Fibroblast of lung (primary cell): ENCODE measurements at regions not wholly inside any gene's neighbourhood (a gene's known extent, or its start where the extent isn't known, plus 50 kb on each side); places are given as distances from the start of the nearest gene placed in this dataset.

ENCODE experiments used
- DNase-seq, 2 donors: peaks; one replicate each; pipeline versions ENCODE4 v3.0.0 to v3.0.0-alpha.2; 2010; ENCODE audit warnings: low read depth in 2 of 2
- H2AFZ ChIP-seq: 2 replicates; pipeline ENCODE4 v1.5.1; 2012; ENCODE audit warnings: low read length, control low read depth, inconsistent platforms
- H3K27ac ChIP-seq: 2 replicates; pipeline ENCODE4 v1.5.1; 2011; ENCODE audit warnings: low read length, control low read depth; ENCODE audit not compliant: insufficient read depth
- H3K27me3 ChIP-seq: 2 replicates; pipeline ENCODE4 v1.5.1; 2011; ENCODE audit warnings: mild to moderate bottlenecking, low read length; ENCODE audit not compliant: control insufficient read depth, insufficient read depth
- H3K36me3 ChIP-seq: 2 replicates; pipeline ENCODE4 v1.5.1; 2011; ENCODE audit warnings: low read length; ENCODE audit not compliant: control insufficient read depth, insufficient read depth
- H3K4me1 ChIP-seq: 2 replicates; pipeline ENCODE4 v1.5.1; 2011; ENCODE audit warnings: low read length; ENCODE audit not compliant: control insufficient read depth, insufficient read depth; ENCODE audit errors: extremely low read depth
- H3K4me2 ChIP-seq: 2 replicates; pipeline ENCODE4 v1.5.1; 2011; ENCODE audit warnings: low read length, control low read depth; ENCODE audit not compliant: insufficient read depth; ENCODE audit errors: extremely low read depth
- H3K4me3 ChIP-seq, 4 experiments: fragments of 200-600 bp in 1 of 4; sonication (generic) in 1 of 4; replicated peaks in 1 of 4; 2 replicates each; pipeline ENCODE4 v1.5.1; 2011 to 2016; ENCODE audit warnings: low read length in 4 of 4, low read depth in 3 of 4, mild to moderate bottlenecking in 3 of 4, control low read depth in 2 of 4, inconsistent platforms in 1 of 4, mixed read lengths in 1 of 4; ENCODE audit not compliant: insufficient read depth in 1 of 4; ENCODE audit errors: control extremely low read depth in 1 of 4
- H3K79me2 ChIP-seq: 2 replicates; pipeline ENCODE4 v1.5.1; 2012; ENCODE audit warnings: mild to moderate bottlenecking, low read length, inconsistent platforms; ENCODE audit not compliant: control insufficient read depth, insufficient read depth
- H3K9ac ChIP-seq: 2 replicates; pipeline ENCODE4 v1.5.1; 2011; ENCODE audit warnings: mild to moderate bottlenecking, low read length, control low read depth; ENCODE audit not compliant: insufficient read depth
- H3K9me3 ChIP-seq: 2 replicates; pipeline ENCODE4 v1.5.1; 2012; ENCODE audit warnings: low read depth, low read length; ENCODE audit not compliant: control insufficient read depth, insufficient read depth
- H4K20me1 ChIP-seq: 2 replicates; pipeline ENCODE4 v1.5.1; 2011; ENCODE audit warnings: low read length; ENCODE audit not compliant: control insufficient read depth, insufficient read depth; ENCODE audit errors: extremely low read depth
- CTCF ChIP-seq, 2 donors: IDR thresholded peaks in 1 of 2; conservative IDR thresholded peaks in 1 of 2; 1 replicate in 1 of 2; 2 replicates in 1 of 2; pipeline ENCODE4 v1.5.1; 2011 to 2012; ENCODE audit warnings: low read length in 2 of 2, control low read depth in 1 of 2, inconsistent platforms in 1 of 2, low read depth in 1 of 2, mild to moderate bottlenecking in 1 of 2
- EZH2 ChIP-seq: IDR thresholded peaks from 2 replicates; pipeline ENCODE4 v1.5.1; 2012; ENCODE audit warnings: low read length, control low read depth, mild to moderate bottlenecking; ENCODE audit errors: missing control alignments

DNA sequence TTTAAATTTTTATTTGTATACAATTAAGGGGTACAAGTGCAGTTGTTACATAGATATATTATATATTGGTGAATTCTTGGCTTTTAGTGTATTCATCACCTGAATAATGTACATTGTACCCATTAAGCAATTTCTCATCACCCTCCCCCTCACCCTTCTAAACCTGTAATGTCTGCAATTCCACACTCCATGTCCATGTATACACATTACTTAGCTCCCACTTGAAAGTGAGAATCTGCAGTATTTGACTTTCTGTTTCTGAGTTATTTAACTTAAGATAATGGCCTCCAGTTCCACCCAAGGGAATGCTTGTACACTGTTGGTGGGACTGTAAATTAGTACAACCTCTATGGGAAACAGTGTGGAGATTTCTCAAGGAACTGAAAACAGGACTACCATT is 383.2 kb upstream of the KCNMB2 start:
- DNase-seq: no peak
- H3K9me3 ChIP-seq: no peaks in the 10 kb centered on the region
- H3K27me3 ChIP-seq: no peaks in the 10 kb centered on the region
- H3K4me1 ChIP-seq: no peaks in the 10 kb centered on the region
- no peak overlapping the region for H3K27ac ChIP-seq
- no peaks in the 10 kb centered on the region for H3K79me2 ChIP-seq
- no peak for TF ChIP-seq CTCF (conservative IDR thresholded peaks at IDR 0.05 in 1 of 2, IDR thresholded peaks at IDR 0.05 in 1 of 2; ENCODE audit: low read depth in 1 of 2, low read length in 2 of 2)
- H3K9ac ChIP-seq: no peak overlapping the region
- H3K4me3 ChIP-seq: no peak overlapping the region
- H2AFZ ChIP-seq: no peak overlapping the region
- H4K20me1 ChIP-seq: no peaks in the 10 kb centered on the region
- no peaks in the 10 kb centered on the region for H3K36me3 ChIP-seq
- H3K4me2 ChIP-seq: no peak overlapping the region

GRCh38 chr3:178155521-178155920 is 380.7 kb upstream of the KCNMB2 start:
- Histone ChIP-seq H3K9me3 (no peaks in the 10 kb centered on the region), H3K27me3 (no peaks in the 10 kb centered on the region), H3K27ac (no peak overlapping the region), H4K20me1 (no peaks in the 10 kb centered on the region), H3K36me3 (no peaks in the 10 kb centered on the region), H3K79me2 (no peaks in the 10 kb centered on the region), H3K4me1 (no peaks in the 10 kb centered on the region), H3K9ac (no peak overlapping the region), H2AFZ (no peak overlapping the region), H3K4me2 (no peak overlapping the region), H3K4me3 (no peak overlapping the region)
- DNase-seq: no peak
- TF ChIP-seq EZH2 (no peak), CTCF (conservative IDR thresholded peaks at IDR 0.05 in 1 of 2, IDR thresholded peaks at IDR 0.05 in 1 of 2; ENCODE audit: low read depth in 1 of 2, low read length in 2 of 2) (no peak)

GRCh38 chr3:178156301-178156700 is 379.9 kb upstream of the KCNMB2 start:
- TF ChIP-seq CTCF (conservative IDR thresholded peaks at IDR 0.05 in 1 of 2, IDR thresholded peaks at IDR 0.05 in 1 of 2; ENCODE audit: low read depth in 1 of 2, low read length in 2 of 2) (no peak), EZH2 (no peak)
- Histone ChIP-seq H3K9ac (no peak overlapping the region), H3K27me3 (no peaks in the 10 kb centered on the region), H3K4me2 (no peak overlapping the region), H3K4me1 (no peaks in the 10 kb centered on the region), H2AFZ (no peak overlapping the region), H3K4me3 (no peak overlapping the region), H4K20me1 (no peaks in the 10 kb centered on the region), H3K36me3 (no peaks in the 10 kb centered on the region), H3K79me2 (no peaks in the 10 kb centered on the region), H3K27ac (no peak overlapping the region), H3K9me3 (no peaks in the 10 kb centered on the region)
- no peak for DNase-seq
